ENCODE measurements at regions not wholly inside any gene's neighbourhood (a gene's known extent, or its start where the extent isn't known, plus 50 kb on each side); places are given as distances from the start of the nearest gene placed in this dataset.

DNA sequence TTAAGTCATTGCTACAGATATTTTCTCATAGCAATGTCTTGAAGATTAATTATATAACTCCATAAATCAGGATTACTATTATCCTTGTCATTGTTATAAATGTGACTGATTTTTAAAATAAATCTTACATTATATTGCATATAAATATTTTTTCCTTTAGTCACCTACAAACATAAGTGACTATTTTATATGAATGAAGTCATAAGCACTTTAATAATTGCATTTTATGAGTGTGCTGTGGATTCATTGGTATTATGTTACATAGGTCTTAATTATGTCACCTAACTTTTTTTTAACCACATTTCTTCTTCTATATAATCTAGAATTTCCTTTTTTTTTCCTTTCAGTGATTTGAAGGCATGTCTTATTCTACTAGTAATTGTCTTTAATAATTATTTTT, 1191.2 kb downstream of the NSUN3 start:
- Histone ChIP-seq H3K4me3 (no peak overlapping the region), H3K27ac (no peak overlapping the region)
- no peak for DNase-seq (ENCODE audit: low spot score)
- TF ChIP-seq, protein P1, sequence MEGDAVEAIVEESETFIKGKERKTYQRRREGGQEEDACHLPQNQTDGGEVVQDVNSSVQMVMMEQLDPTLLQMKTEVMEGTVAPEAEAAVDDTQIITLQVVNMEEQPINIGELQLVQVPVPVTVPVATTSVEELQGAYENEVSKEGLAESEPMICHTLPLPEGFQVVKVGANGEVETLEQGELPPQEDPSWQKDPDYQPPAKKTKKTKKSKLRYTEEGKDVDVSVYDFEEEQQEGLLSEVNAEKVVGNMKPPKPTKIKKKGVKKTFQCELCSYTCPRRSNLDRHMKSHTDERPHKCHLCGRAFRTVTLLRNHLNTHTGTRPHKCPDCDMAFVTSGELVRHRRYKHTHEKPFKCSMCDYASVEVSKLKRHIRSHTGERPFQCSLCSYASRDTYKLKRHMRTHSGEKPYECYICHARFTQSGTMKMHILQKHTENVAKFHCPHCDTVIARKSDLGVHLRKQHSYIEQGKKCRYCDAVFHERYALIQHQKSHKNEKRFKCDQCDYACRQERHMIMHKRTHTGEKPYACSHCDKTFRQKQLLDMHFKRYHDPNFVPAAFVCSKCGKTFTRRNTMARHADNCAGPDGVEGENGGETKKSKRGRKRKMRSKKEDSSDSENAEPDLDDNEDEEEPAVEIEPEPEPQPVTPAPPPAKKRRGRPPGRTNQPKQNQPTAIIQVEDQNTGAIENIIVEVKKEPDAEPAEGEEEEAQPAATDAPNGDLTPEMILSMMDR (IDR thresholded peaks at IDR 0.05) = no peak

DNA sequence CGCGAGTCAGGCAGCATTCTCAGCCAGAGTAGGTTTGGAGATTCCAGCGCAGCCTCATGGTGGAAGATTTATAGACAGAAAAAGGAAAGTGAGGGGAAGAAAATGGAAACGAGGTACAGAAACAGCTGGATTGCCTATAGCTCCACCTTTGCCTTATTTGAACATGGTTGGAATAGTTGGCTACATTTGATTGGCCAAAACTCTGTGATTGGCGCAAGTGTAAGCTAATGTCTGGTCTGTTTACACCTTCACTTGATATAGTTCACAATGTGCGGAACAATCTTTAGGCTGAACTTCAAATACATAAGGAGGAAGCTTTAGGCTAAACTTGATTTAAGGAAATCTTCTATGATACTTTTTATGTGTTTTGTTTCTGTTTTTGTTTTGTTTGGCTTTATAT, 1191.9 kb downstream of the NSUN3 start:
- Histone ChIP-seq H3K27ac (no peak overlapping the region), H3K4me3 (no peak overlapping the region)
- TF ChIP-seq, protein P1 (IDR thresholded peaks at IDR 0.05) = no peak
- no peak for DNase-seq (ENCODE audit: low spot score)

DNA sequence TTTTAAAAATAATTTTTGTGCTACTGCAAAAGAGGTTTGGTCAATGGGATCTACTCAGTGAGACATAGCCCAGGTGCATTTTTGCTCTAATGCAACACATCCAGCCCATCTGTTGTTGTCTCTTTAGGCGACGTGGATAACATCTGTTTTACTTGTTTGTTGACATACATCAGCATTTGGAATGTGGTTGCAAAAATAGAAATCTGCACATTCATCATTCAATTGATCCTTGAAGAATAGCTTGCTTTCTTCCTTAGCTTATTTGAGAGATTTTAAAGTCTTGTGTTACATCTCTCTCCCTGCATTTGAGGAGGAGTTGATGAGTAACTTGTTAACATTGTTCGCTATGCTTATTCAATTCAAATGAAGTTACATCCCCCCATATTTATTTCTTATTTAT, 1202.3 kb downstream of the NSUN3 start:
- Histone ChIP-seq H3K27ac (no peak overlapping the region), H3K4me3 (no peak overlapping the region)
- no peak for DNase-seq (ENCODE audit: low spot score)
- TF ChIP-seq, protein P1 (IDR thresholded peaks at IDR 0.05) = no peak

DNA sequence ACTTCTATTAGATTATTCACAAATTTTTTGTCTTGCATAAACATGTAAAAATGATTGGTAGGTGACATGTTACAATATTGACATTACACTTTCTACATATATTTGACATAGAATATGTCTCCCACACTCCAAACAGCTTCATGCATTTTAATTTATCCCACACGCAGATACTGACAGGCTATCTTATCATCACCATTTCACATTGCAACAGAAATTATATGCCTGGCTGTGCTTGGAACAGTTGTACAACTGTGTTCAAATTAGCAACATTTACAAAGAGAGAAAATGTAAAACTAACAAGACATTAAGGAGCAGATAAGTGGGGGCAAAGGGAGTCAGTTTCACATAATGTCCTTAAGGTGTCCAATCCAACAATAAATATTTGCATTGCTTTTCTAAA, 1208.5 kb downstream of the NSUN3 start:
- DNase-seq (ENCODE audit: low spot score) = no peak
- Histone ChIP-seq H3K4me3 (no peak overlapping the region), H3K27ac (no peak overlapping the region)
- TF ChIP-seq, protein P1 (IDR thresholded peaks at IDR 0.05) = no peak

DNA sequence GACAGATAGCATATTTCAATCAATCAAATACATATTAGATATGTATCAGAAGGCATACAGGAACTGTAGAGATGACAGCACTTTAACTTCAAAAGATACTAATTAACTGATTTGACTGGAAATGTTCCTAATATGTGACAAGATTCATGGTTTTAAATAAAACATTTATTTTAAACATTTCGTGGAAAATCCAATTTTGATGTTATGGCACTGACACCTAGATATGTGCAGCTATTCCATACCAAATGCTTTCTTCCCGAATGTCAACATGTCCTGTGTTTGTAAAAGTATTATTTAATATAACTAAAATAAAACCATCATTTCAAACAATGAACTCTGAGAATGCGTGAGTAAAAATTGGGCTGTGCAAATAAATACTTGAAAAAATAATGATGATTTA, 1209.3 kb downstream of the NSUN3 start:
- no peak overlapping the region for H3K4me3 ChIP-seq
- no peak overlapping the region for H3K27ac ChIP-seq
- TF ChIP-seq, protein P1 (IDR thresholded peaks at IDR 0.05) = no peak
- DNase-seq (ENCODE audit: low spot score) = no peak

DNA sequence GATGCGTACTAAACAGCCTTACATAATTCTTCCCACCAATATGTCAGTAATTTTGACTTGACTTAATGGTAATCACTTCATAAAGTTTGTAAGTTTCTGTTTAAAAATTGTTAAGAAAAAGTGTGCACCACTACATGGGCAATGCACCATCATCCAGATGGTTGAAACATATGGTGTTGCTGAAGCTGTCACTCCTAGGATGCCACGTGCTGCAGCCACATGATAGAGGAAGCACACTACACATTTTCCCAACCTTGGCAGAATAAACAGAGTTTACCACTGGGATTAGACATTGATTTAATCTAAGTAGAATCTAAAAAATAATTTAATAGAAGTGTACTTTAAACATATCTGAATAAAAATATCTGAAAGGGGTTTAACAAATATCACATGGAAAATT, 1209.9 kb downstream of the NSUN3 start:
- TF ChIP-seq, protein P1 (IDR thresholded peaks at IDR 0.05) = no peak
- no peak for DNase-seq (ENCODE audit: low spot score)

DNA sequence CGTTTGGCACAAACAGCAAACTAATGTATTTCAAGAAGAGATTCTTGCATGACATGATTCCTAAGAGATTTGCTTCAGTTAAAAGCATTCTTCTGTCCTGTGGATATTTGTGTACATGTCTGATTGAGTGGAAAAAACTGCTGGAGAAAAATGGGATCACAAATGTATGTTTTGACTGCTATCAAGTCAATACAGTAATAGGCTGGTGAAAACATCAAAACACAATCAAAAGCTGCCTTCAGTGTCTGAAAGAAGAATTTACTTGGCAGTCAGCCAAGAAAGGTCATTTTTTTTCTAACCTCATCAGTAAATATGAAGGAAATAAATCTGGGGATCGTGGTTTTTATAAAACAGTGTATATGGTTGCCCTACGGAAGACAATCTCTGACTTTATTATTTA, 1214.8 kb downstream of the NSUN3 start:
- TF ChIP-seq, protein P1 (IDR thresholded peaks at IDR 0.05) = no peak
- no peak for DNase-seq (ENCODE audit: low spot score)
- no peak overlapping the region for H3K27ac ChIP-seq
- no peak overlapping the region for H3K4me3 ChIP-seq

More for the DNA sequence above, 1209.9 kb downstream of the NSUN3 start:
- Histone ChIP-seq H3K27ac (no peak overlapping the region), H3K4me3 (no peak overlapping the region)

Data from coronary artery (tissue), 2 donors.